Endothelial cell (in vitro differentiated cells): ENCODE measurements at regions not wholly inside any gene's neighbourhood (a gene's known extent, or its start where the extent isn't known, plus 50 kb on each side); places are given as distances from the start of the nearest gene placed in this dataset.

Experiments used
- DNase-seq: peaks from one replicate; pipeline ENCODE4 v3.0.0; 2021; ENCODE audit warnings: low spot score
- H3K27ac Mint-ChIP-seq: one replicate; pipeline ENCODE4 v1.8.0; 2021; ENCODE audit warnings: mixed read lengths, inconsistent platforms; ENCODE audit not compliant: unreplicated experiment
- H3K27me3 Mint-ChIP-seq: one replicate; pipeline ENCODE4 v1.8.0; 2021; ENCODE audit warnings: mild to moderate bottlenecking, moderate library complexity, mixed read lengths, inconsistent platforms; ENCODE audit not compliant: unreplicated experiment
- H3K36me3 Mint-ChIP-seq: one replicate; pipeline ENCODE4 v1.8.0; 2021; ENCODE audit warnings: mild to moderate bottlenecking, low read depth, mixed read lengths, inconsistent platforms; ENCODE audit not compliant: unreplicated experiment
- H3K4me1 Mint-ChIP-seq: one replicate; pipeline ENCODE4 v1.8.0; 2021; ENCODE audit warnings: mild to moderate bottlenecking, mixed read lengths, inconsistent platforms; ENCODE audit not compliant: unreplicated experiment
- H3K4me3 Mint-ChIP-seq: one replicate; pipeline ENCODE4 v1.8.0; 2021; ENCODE audit warnings: mild to moderate bottlenecking, mixed read lengths, inconsistent platforms; ENCODE audit not compliant: unreplicated experiment
- H3K9me3 Mint-ChIP-seq: one replicate; pipeline ENCODE4 v1.8.0; 2021; ENCODE audit warnings: mixed read lengths, inconsistent platforms; ENCODE audit not compliant: unreplicated experiment
- CTCF ChIP-seq: fragments of 200-600 bp; sonication (generic); IDR thresholded peaks from one replicate; pipeline ENCODE4 v1.5.0; 2021; ENCODE audit warnings: antibody characterized with exemption; ENCODE audit not compliant: unreplicated experiment

- Mint-ChIP-seq H3K36me3 (no peaks in the 10 kb centered on the region), H3K27me3 (no peaks in the 10 kb centered on the region), H3K27ac (no peak overlapping the region), H3K4me1 (no peaks in the 10 kb centered on the region), H3K9me3 (no peaks in the 10 kb centered on the region), H3K4me3 (no peak overlapping the region)
- DNase-seq = no peak
- no peak for TF ChIP-seq CTCF
These were observed 265.4 kb upstream of the TFPI start for GRCh38 chr2:187819624-187820023.

GRCh38 chr2:187825108-187825507 is 270.9 kb upstream of the TFPI start:
- no peak for DNase-seq
- no peaks in the 10 kb centered on the region for H3K36me3 Mint-ChIP-seq
- H3K27me3 Mint-ChIP-seq = no peaks in the 10 kb centered on the region
- no peak overlapping the region for H3K27ac Mint-ChIP-seq
- no peak for TF ChIP-seq CTCF
- H3K9me3 Mint-ChIP-seq = no peaks in the 10 kb centered on the region
- no peak overlapping the region for H3K4me3 Mint-ChIP-seq
- H3K4me1 Mint-ChIP-seq = no peaks in the 10 kb centered on the region

- no peaks in the 10 kb centered on the region for H3K36me3 Mint-ChIP-seq
- no peaks in the 10 kb centered on the region for H3K4me1 Mint-ChIP-seq
- no peaks in the 10 kb centered on the region for H3K27me3 Mint-ChIP-seq
- DNase-seq = no peak
- no peak overlapping the region for H3K27ac Mint-ChIP-seq
- no peak for TF ChIP-seq CTCF
- no peaks in the 10 kb centered on the region for H3K9me3 Mint-ChIP-seq
- H3K4me3 Mint-ChIP-seq = no peak overlapping the region
These were observed 271.8 kb upstream of the TFPI start for GRCh38 chr2:187826023-187826422.

GRCh38 chr2:187834787-187835186 is 280.6 kb upstream of the TFPI start:
- no peak for TF ChIP-seq CTCF
- Mint-ChIP-seq H3K4me1 (no peaks in the 10 kb centered on the region), H3K4me3 (no peak overlapping the region), H3K27ac (no peak overlapping the region), H3K9me3 (no peaks in the 10 kb centered on the region), H3K36me3 (no peaks in the 10 kb centered on the region), H3K27me3 (peaks cover 3% of the 10 kb centered on the region)
- no peak for DNase-seq

GRCh38 chr2:187838690-187839089 is 284.5 kb upstream of the TFPI start:
- Mint-ChIP-seq H3K36me3 (no peaks in the 10 kb centered on the region), H3K27ac (no peak overlapping the region), H3K9me3 (no peaks in the 10 kb centered on the region), H3K27me3 (peaks cover 1% of the 10 kb centered on the region), H3K4me1 (no peaks in the 10 kb centered on the region), H3K4me3 (no peak overlapping the region)
- no peak for DNase-seq
- no peak for TF ChIP-seq CTCF
